Neural cell (in vitro differentiated cells): ENCODE measurements at regions not wholly inside any gene's neighbourhood (a gene's known extent, or its start where the extent isn't known, plus 50 kb on each side); places are given as distances from the start of the nearest gene placed in this dataset.
A peak's percentile ranks its signal among the peaks of the same experiment; 100 is the strongest.

Source experiments
- H2AFZ ChIP-seq: fragments of 200-600, 300-800 bp; sonication (generic), shearing (Covaris generic); 2 replicates; pipeline ENCODE4 v1.6.0; 2014; ENCODE audit warnings: low read depth, mild to moderate bottlenecking, antibody characterized with exemption, low read length, moderate library complexity
- H3F3A ChIP-seq: fragments of 200-600 bp; shearing (Covaris generic); 2 replicates; pipeline ENCODE4 v1.6.1; 2016; ENCODE audit warnings: mild to moderate bottlenecking, moderate library complexity, mixed read lengths, antibody characterized with exemption, low read length; ENCODE audit not compliant: insufficient read depth, poor library complexity, severe bottlenecking
- H3K27ac ChIP-seq: fragments of 200-600, 300-800 bp; sonication (generic), shearing (Covaris generic); 2 replicates; pipeline ENCODE4 v1.5.1; 2014; ENCODE audit warnings: mild to moderate bottlenecking, low read length, moderate library complexity
- H3K27me3 ChIP-seq: fragments of 300-800, 200-600 bp; sonication (generic), shearing (Covaris generic); 2 replicates; pipeline ENCODE4 v1.6.0; 2014; ENCODE audit warnings: mild to moderate bottlenecking, low read depth, low read length, moderate library complexity; ENCODE audit not compliant: insufficient read depth
- H3K36me3 ChIP-seq: fragments of 300-800, 200-600 bp; sonication (generic), shearing (Covaris generic); 2 replicates; pipeline ENCODE4 v1.5.1; 2014; ENCODE audit warnings: mild to moderate bottlenecking, antibody characterized with exemption, low read length, moderate library complexity; ENCODE audit not compliant: insufficient read depth
- H3K4me2 ChIP-seq: fragments of 300-800, 200-600 bp; sonication (generic), shearing (Covaris generic); 2 replicates; pipeline ENCODE4 v1.6.0; 2014; ENCODE audit warnings: mild to moderate bottlenecking, low read length
- H3K4me3 ChIP-seq: fragments of 300-800, 200-600 bp; sonication (generic), shearing (Covaris generic); 2 replicates; pipeline ENCODE4 v1.5.1; 2014; ENCODE audit warnings: mild to moderate bottlenecking, low read length, moderate library complexity
- H3K79me2 ChIP-seq: fragments of 200-600 bp; shearing (Covaris generic); replicated peaks from 2 replicates; pipeline ENCODE4 v1.6.0; 2014; ENCODE audit warnings: mild to moderate bottlenecking, low read length, moderate library complexity; ENCODE audit not compliant: insufficient read depth
- H3K9ac ChIP-seq: fragments of 300-800, 200-600 bp; sonication (generic), shearing (Covaris generic); 2 replicates; pipeline ENCODE4 v1.6.1; 2016; ENCODE audit warnings: mild to moderate bottlenecking, low read length, mixed read lengths
- H3K9me2 ChIP-seq: fragments of 200-600 bp; shearing (Covaris generic); 2 replicates; pipeline ENCODE4 v1.6.1; 2016; ENCODE audit warnings: mild to moderate bottlenecking, low read length, mixed read lengths; ENCODE audit not compliant: insufficient read depth
- H3K9me3 ChIP-seq: fragments of 200-600, 300-800 bp; sonication (generic), shearing (Covaris generic); 2 replicates; pipeline ENCODE4 v1.6.1; 2016; ENCODE audit warnings: mild to moderate bottlenecking, mixed run types, low read length, moderate library complexity, mixed read lengths
- H4K20me1 ChIP-seq: fragments of 200-600 bp; shearing (Covaris generic); 2 replicates; pipeline ENCODE4 v1.6.1; 2016; ENCODE audit warnings: mild to moderate bottlenecking, mixed run types; ENCODE audit not compliant: insufficient read depth
- CTCF ChIP-seq: fragments of 450-650 bp; IDR thresholded peaks from 2 replicates; pipeline ENCODE4 v1.5.1; 2014; ENCODE audit warnings: antibody characterized with exemption, mild to moderate bottlenecking, moderate library complexity; ENCODE audit not compliant: poor library complexity, severe bottlenecking
- EP300 ChIP-seq: fragments of 450-650 bp; conservative IDR thresholded peaks from 2 replicates; pipeline ENCODE4 v1.6.1; 2014; ENCODE audit warnings: antibody characterized with exemption, mild to moderate bottlenecking, moderate library complexity; ENCODE audit not compliant: poor library complexity, severe bottlenecking
- EZH2 ChIP-seq: fragments of 200-600, 300-800 bp; shearing (Covaris generic), sonication (generic); IDR thresholded peaks from 2 replicates; pipeline ENCODE4 v1.6.1; 2014; ENCODE audit warnings: antibody characterized with exemption, low read length, borderline replicate concordance, mild to moderate bottlenecking; ENCODE audit not compliant: insufficient read depth, poor library complexity, severe bottlenecking
- POLR2AphosphoS5 ChIP-seq: IDR thresholded peaks from 2 replicates; pipeline ENCODE4 v1.6.1; 2012
- RAD21 ChIP-seq: fragments of 450-650 bp; conservative IDR thresholded peaks from 2 replicates; pipeline ENCODE4 v1.6.1; 2014; ENCODE audit warnings: antibody characterized with exemption, mild to moderate bottlenecking, moderate library complexity
- SMC3 ChIP-seq: fragments of 450-650 bp; conservative IDR thresholded peaks from 2 replicates; pipeline ENCODE4 v1.6.1; 2014; ENCODE audit warnings: antibody characterized with exemption, mild to moderate bottlenecking, moderate library complexity; ENCODE audit not compliant: poor library complexity
- TAF1 ChIP-seq: IDR thresholded peaks from 2 replicates; pipeline ENCODE4 v1.6.1; 2012; ENCODE audit warnings: low read depth
- TF ChIP-seq, protein P1 (sequence below): IDR thresholded peaks from 2 replicates; pipeline ENCODE4 v1.6.1; 2012; ENCODE audit warnings: borderline replicate concordance

DNA sequence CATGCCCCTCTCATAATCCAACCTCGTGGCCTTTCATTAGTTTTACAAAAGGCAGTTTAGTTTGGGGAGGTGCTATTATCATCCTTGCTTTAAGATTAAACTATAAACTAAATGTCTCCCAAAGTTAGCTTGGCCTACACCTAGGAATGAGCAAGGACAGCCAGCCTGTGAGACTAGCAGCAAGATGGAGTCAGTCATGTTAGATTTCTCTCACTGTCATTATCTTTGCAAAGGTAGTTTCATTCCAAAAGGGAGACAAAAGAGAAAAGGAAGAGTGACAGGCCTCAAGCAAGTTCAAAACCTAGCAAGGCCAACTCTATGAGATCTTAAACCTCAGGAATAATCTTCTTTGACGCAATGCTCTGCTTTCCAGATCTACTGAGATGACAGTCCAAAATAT is 232.2 kb downstream of the UBE3D start:
- Histone ChIP-seq H3K27ac (no peak overlapping the region), H2AFZ (no peak overlapping the region), H3K27me3 (no peaks in the 10 kb centered on the region), H3K36me3 (no peaks in the 10 kb centered on the region), H3F3A (no peaks in the 10 kb centered on the region), H3K9me2 (no peaks in the 10 kb centered on the region), H3K9me3 (no peaks in the 10 kb centered on the region), H4K20me1 (no peaks in the 10 kb centered on the region), H3K4me3 (no peak overlapping the region), H3K9ac (no peak overlapping the region), H3K4me2 (no peak overlapping the region), H3K79me2 (no peaks in the 10 kb centered on the region)
- TF ChIP-seq EP300 (no peak), TAF1 (no peak), CTCF (no peak), RAD21 (no peak), POLR2AphosphoS5 (no peak)
- TF ChIP-seq, protein P1, sequence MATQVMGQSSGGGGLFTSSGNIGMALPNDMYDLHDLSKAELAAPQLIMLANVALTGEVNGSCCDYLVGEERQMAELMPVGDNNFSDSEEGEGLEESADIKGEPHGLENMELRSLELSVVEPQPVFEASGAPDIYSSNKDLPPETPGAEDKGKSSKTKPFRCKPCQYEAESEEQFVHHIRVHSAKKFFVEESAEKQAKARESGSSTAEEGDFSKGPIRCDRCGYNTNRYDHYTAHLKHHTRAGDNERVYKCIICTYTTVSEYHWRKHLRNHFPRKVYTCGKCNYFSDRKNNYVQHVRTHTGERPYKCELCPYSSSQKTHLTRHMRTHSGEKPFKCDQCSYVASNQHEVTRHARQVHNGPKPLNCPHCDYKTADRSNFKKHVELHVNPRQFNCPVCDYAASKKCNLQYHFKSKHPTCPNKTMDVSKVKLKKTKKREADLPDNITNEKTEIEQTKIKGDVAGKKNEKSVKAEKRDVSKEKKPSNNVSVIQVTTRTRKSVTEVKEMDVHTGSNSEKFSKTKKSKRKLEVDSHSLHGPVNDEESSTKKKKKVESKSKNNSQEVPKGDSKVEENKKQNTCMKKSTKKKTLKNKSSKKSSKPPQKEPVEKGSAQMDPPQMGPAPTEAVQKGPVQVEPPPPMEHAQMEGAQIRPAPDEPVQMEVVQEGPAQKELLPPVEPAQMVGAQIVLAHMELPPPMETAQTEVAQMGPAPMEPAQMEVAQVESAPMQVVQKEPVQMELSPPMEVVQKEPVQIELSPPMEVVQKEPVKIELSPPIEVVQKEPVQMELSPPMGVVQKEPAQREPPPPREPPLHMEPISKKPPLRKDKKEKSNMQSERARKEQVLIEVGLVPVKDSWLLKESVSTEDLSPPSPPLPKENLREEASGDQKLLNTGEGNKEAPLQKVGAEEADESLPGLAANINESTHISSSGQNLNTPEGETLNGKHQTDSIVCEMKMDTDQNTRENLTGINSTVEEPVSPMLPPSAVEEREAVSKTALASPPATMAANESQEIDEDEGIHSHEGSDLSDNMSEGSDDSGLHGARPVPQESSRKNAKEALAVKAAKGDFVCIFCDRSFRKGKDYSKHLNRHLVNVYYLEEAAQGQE, result no peak

DNA sequence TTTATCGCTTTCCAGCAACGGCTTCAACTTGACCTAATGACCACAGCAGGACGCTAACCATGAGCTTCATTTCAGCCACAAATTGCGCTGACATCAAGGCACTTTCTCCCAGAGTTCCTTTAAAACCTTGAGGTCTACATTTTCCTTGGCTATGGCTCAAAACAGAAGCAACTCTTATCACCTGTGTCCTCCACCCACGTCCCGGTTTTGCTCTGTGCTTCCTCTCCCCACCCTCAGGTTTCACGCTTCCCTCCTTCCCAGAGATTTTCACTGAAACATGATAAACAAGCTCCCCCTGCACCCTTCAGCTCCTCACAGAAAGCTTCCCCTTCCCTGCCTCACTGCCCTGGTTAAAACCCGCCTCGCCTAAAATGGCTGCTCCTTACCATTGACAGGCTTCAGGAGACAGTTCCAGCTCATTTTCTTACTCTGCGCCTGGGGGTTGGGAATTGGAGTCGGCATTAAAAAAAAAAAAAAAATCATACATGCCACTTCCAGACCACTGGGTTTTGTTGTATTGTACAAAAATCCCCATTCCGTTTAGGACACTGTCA is 229.5 kb downstream of the UBE3D start:
- H3K4me3 ChIP-seq, result no peak overlapping the region
- no peaks in the 10 kb centered on the region for H3K9me2 ChIP-seq
- H3K4me2 ChIP-seq, result no peak overlapping the region
- H3K27me3 ChIP-seq, result no peaks in the 10 kb centered on the region
- H3K36me3 ChIP-seq, result no peaks in the 10 kb centered on the region
- no peak overlapping the region for H2AFZ ChIP-seq
- no peaks in the 10 kb centered on the region for H3F3A ChIP-seq
- TF ChIP-seq CTCF (no peak), POLR2AphosphoS5 (peak; percentile 42)
- no peak overlapping the region for H3K9ac ChIP-seq
- H4K20me1 ChIP-seq, result no peaks in the 10 kb centered on the region
- no peaks in the 10 kb centered on the region for H3K9me3 ChIP-seq
- no peaks in the 10 kb centered on the region for H3K79me2 ChIP-seq
- no peak overlapping the region for H3K27ac ChIP-seq

DNA sequence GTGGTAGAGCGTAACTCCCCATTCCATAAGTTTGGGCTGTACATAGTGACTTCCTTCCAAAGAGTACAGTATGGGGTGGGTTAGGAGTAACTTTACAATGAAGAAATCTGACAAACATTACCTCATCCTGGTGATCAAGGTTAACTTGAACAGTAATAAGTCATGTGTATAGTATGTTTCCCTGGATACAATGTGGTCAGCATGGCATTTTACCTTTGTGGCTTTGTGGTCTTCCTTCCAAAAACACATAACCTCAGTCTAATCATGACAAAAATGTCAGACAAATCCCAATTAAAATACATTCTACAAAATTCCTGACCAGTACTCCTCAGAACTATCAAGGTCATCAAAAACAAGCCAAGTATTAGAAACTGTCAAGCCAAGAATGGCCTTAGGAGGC is 225.1 kb downstream of the UBE3D start:
- no peaks in the 10 kb centered on the region for H3K36me3 ChIP-seq
- H3K9me3 ChIP-seq, result no peaks in the 10 kb centered on the region
- no peak overlapping the region for H2AFZ ChIP-seq
- H3K9ac ChIP-seq, result no peak overlapping the region
- H3K9me2 ChIP-seq, result no peaks in the 10 kb centered on the region
- H3K79me2 ChIP-seq, result no peaks in the 10 kb centered on the region
- no peaks in the 10 kb centered on the region for H3K27me3 ChIP-seq
- H3K4me2 ChIP-seq, result no peak overlapping the region
- H3K27ac ChIP-seq, result no peak overlapping the region
- H3F3A ChIP-seq, result no peaks in the 10 kb centered on the region
- H3K4me3 ChIP-seq, result no peak overlapping the region
- no peaks in the 10 kb centered on the region for H4K20me1 ChIP-seq
- TF ChIP-seq EZH2 (no peak), CTCF (no peak), TAF1 (no peak), SMC3 (no peak), EP300 (no peak), POLR2AphosphoS5 (no peak), RAD21 (no peak)
- TF ChIP-seq, protein P1, result no peak
